SJCRH30 (cell line): ENCODE measurements at regions not wholly inside any gene's neighbourhood (a gene's known extent, or its start where the extent isn't known, plus 50 kb on each side); places are given as distances from the start of the nearest gene placed in this dataset.

ENCODE experiments used
- DNase-seq, 2 experiments: peaks; one replicate each; pipeline ENCODE4 v3.0.0-alpha.2; 2015 to 2020
- H3K27ac ChIP-seq: fragments of 250-450 bp; sonication (Bioruptor Pico); 2 replicates; pipeline ENCODE4 v1.5.1; 2020; ENCODE audit warnings: mild to moderate bottlenecking, moderate library complexity
- H3K27me3 ChIP-seq: fragments of 250-450 bp; sonication (Bioruptor Pico); 2 replicates; pipeline ENCODE4 v1.5.1; 2020; ENCODE audit warnings: mild to moderate bottlenecking, moderate library complexity
- H3K36me3 ChIP-seq: fragments of 250-450 bp; sonication (Bioruptor Pico); 2 replicates; pipeline ENCODE4 v1.5.1; 2020; ENCODE audit warnings: mild to moderate bottlenecking, moderate library complexity
- H3K4me1 ChIP-seq: fragments of 250-450 bp; sonication (Bioruptor Pico); 2 replicates; pipeline ENCODE4 v1.5.1; 2020; ENCODE audit warnings: mild to moderate bottlenecking, moderate library complexity
- H3K4me3 ChIP-seq: fragments of 250-450 bp; sonication (Bioruptor Pico); 2 replicates; pipeline ENCODE4 v1.5.1; 2020; ENCODE audit warnings: mild to moderate bottlenecking, moderate library complexity
- H3K9me3 ChIP-seq: fragments of 250-450 bp; sonication (Bioruptor Pico); replicated peaks from 2 replicates; pipeline ENCODE4 v1.5.1; 2020; ENCODE audit warnings: mild to moderate bottlenecking, moderate library complexity

GRCh38 chr12:112559784-112560183, 141.0 kb downstream of the PTPN11 start:
- H3K27me3 ChIP-seq: no peaks in the 10 kb centered on the region
- no peak overlapping the region for H3K4me3 ChIP-seq
- H3K4me1 ChIP-seq: no peaks in the 10 kb centered on the region
- no peak for DNase-seq
- H3K9me3 ChIP-seq: no peaks in the 10 kb centered on the region
- H3K36me3 ChIP-seq: no peaks in the 10 kb centered on the region
- H3K27ac ChIP-seq: no peak overlapping the region

DNA sequence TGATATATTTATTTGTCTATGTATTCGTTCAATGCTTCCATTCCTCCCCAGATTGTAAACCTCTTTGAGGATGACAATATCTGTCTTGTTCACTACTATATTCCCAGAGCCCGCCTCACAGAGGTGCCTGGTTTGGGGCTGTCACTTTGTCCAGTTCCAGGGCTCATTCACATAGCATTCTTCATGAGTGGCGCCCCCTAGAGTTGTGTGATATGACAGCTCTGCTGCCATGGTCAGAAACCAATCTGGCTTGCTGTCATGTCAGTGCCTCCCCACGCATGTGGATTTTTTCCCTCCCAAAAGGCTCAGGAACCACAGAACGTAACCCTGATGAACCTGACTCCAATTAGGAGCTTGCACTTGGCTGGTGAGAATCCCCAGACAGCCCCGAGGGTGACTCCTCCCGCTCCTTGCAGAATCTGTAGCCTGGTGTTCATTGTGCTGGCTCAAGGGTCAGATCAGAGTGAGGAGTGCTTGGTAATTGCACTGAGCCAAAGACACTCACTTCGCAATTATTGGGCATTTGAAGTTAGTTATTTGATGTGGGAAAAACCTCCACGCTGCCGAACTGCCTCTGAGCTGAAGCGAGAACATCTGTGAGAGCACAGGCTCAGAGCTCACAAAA, 145.5 kb downstream of the PTPN11 start:
- Histone ChIP-seq H3K9me3 (no peaks in the 10 kb centered on the region), H3K27ac (no peak overlapping the region), H3K4me1 (no peaks in the 10 kb centered on the region), H3K27me3 (no peaks in the 10 kb centered on the region; the same call in 1 of the 2 replicates), H3K36me3 (no peaks in the 10 kb centered on the region), H3K4me3 (no peak overlapping the region)
- DNase-seq: no peak

- Histone ChIP-seq H3K36me3 (no peaks in the 10 kb centered on the region), H3K9me3 (no peaks in the 10 kb centered on the region), H3K4me3 (no peak overlapping the region), H3K27me3 (no peaks in the 10 kb centered on the region; the same call in 1 of the 2 replicates), H3K4me1 (no peaks in the 10 kb centered on the region), H3K27ac (no peak overlapping the region)
- no peak for DNase-seq
Measured at GRCh38 chr12:112568641-112569040, 149.9 kb downstream of the PTPN11 start.

DNA sequence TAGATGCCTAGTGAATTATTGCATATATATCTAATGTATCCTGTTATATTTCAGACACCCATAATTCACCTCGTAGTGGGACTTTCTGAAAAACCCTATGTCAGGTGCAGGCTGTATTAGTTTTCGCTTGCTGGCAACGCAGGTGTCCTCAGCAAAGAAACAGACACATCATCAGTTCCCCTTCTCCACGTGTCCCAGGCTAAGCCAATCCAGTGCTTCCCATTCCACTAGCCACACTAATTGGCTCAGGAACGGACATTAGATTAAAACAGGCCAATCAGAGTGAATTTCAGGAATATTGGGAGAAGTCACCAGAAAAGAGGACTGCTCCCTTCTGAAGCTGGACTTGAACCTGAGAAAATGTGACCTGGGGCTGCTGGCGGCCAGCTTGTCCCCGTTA, 151.3 kb downstream of the PTPN11 start:
- no peak for DNase-seq
- H3K4me1 ChIP-seq: no peaks in the 10 kb centered on the region
- no peak overlapping the region for H3K27ac ChIP-seq
- H3K9me3 ChIP-seq: no peaks in the 10 kb centered on the region
- H3K36me3 ChIP-seq: no peaks in the 10 kb centered on the region
- no peaks in the 10 kb centered on the region; the same call in 1 of the 2 replicates for H3K27me3 ChIP-seq
- H3K4me3 ChIP-seq: no peak overlapping the region

- Histone ChIP-seq H3K27ac (no peak overlapping the region), H3K4me1 (no peaks in the 10 kb centered on the region), H3K36me3 (no peaks in the 10 kb centered on the region), H3K27me3 (no peaks in the 10 kb centered on the region), H3K9me3 (no peaks in the 10 kb centered on the region), H3K4me3 (no peak overlapping the region)
- DNase-seq: no peak
Measured at GRCh38 chr12:112573141-112573540, 154.4 kb downstream of the PTPN11 start.

- no peak for DNase-seq
- Histone ChIP-seq H3K36me3 (no peaks in the 10 kb centered on the region), H3K9me3 (no peaks in the 10 kb centered on the region), H3K27ac (no peak overlapping the region), H3K4me3 (no peak overlapping the region), H3K4me1 (no peaks in the 10 kb centered on the region), H3K27me3 (no peaks in the 10 kb centered on the region)
Measured at GRCh38 chr12:112574896-112575558, 156.3 kb downstream of the PTPN11 start.

DNA sequence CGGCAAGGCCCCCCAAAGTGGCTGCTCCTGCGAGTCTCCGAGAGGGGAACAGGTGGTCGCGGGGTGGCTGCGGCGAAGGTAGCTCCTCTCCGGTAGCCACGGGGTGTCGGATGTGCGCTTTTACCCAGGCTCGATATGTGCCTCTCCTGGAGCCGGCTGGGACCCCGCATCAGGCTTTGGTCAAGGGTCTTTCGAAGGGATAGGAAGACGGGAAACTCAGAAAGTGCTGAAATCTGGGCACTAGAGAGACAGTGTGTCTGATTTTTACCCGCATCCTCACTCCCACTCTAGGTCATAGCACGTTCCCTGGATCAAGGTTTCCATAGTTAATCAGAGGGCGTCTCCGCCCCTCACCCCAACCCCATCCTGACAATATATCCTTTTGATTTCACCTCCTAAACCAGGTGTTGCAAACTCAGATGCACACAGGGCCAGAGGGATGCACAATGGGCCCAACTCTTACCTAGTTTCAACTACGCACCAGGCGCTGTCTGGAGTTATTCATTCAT, 156.9 kb downstream of the PTPN11 start:
- DNase-seq: no peak
- Histone ChIP-seq H3K4me1 (no peaks in the 10 kb centered on the region), H3K4me3 (no peak overlapping the region), H3K9me3 (no peaks in the 10 kb centered on the region), H3K36me3 (no peaks in the 10 kb centered on the region), H3K27me3 (no peaks in the 10 kb centered on the region), H3K27ac (no peak overlapping the region)

- H3K4me1 ChIP-seq: no peaks in the 10 kb centered on the region
- DNase-seq: no peak
- no peaks in the 10 kb centered on the region for H3K27me3 ChIP-seq
- no peaks in the 10 kb centered on the region for H3K36me3 ChIP-seq
- no peak overlapping the region for H3K4me3 ChIP-seq
- H3K9me3 ChIP-seq: no peaks in the 10 kb centered on the region
- H3K27ac ChIP-seq: no peak overlapping the region
Measured at GRCh38 chr12:112577473-112578329, 159.0 kb downstream of the PTPN11 start.

DNA sequence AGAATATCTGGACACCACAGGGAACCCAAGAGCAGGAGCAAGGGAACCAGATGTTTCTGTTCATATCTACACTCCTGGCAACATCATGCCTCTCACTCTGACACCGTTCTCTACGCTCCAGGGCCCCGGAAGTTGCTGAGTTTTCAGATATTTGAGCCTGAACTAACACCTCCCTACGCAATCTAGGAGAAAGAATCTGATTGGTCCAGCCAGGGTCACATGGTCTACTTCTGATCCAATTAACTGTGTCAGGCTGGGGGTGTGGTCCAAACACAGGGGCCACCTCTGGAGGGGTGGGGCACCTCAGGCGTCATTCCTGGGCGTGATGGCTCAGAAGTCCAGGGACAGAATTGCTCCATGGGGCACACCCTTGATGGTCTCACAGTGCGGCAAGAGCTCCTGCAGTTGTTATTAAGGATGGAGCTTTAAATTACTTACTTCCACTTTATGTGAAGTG, 165.5 kb downstream of the PTPN11 start:
- H3K36me3 ChIP-seq: no peaks in the 10 kb centered on the region
- H3K27me3 ChIP-seq: no peaks in the 10 kb centered on the region
- peak; percentile 70 to 81 for DNase-seq
- H3K4me3 ChIP-seq: no peak overlapping the region; the same call in 1 of the 2 replicates
- no peak overlapping the region for H3K27ac ChIP-seq
- H3K9me3 ChIP-seq: no peaks in the 10 kb centered on the region
- H3K4me1 ChIP-seq: no peaks in the 10 kb centered on the region

DNA sequence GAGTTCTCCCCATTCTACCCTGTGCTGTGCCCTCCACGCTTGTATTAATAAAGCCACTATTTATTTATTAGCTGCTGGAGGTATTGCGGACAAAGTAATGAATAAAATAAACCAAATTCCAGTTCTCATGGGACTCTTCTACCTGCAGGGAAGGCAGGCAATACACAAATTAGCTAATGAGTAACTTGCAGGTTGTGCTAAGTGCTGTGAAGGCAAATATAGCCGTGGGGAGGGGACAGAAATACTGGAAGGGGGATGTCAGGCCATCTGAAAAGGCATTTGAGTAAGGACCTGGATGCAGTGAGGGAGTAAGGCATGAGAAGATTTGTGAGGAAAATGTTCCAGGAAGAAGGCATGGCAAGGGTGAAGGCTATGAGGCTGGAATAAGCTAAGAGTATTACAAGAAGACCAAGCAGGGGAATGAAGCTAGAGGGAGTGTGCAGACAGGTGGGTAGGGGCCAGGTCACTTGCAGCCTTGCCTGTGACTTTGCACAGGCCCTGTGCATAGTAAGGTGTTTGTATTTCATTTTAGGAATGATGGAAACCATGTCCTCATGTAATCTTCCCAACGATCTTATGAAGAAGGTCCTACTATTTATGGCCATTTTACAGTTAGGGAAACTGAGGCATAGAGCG, 167.5 kb downstream of the PTPN11 start:
- Histone ChIP-seq H3K4me3 (no peak overlapping the region), H3K27ac (no peak overlapping the region), H3K4me1 (no peaks in the 10 kb centered on the region), H3K27me3 (no peaks in the 10 kb centered on the region), H3K9me3 (no peaks in the 10 kb centered on the region), H3K36me3 (no peaks in the 10 kb centered on the region)
- DNase-seq: no peak

- Histone ChIP-seq H3K9me3 (no peaks in the 10 kb centered on the region), H3K4me1 (no peaks in the 10 kb centered on the region), H3K27ac (no peak overlapping the region), H3K36me3 (no peaks in the 10 kb centered on the region), H3K4me3 (no peak overlapping the region), H3K27me3 (no peaks in the 10 kb centered on the region)
- DNase-seq: no peak
Measured at GRCh38 chr12:112589275-112589674, 170.5 kb downstream of the PTPN11 start.

DNA sequence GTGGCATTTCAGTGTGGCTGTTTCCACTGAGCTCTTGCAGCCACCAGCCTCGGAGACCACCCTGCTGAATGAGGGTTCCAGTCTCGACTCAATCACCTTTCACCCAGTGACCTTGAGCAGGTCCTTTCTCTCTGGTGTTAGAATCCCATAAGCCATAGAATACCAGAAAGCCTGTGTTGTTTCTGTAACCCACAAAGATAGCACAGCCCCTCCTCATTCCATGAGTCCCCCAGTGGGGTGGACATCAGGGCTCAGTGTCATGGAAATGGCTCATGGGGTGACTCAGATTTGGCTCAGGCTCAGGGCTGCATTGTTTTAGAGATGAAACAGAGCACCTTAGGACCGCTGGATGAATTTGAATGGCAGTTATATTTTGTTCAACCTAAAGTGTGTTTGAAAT, 171.5 kb downstream of the PTPN11 start:
- H3K27ac ChIP-seq: no peak overlapping the region
- no peak for DNase-seq
- no peaks in the 10 kb centered on the region for H3K36me3 ChIP-seq
- H3K4me3 ChIP-seq: no peak overlapping the region
- no peaks in the 10 kb centered on the region for H3K27me3 ChIP-seq
- no peaks in the 10 kb centered on the region for H3K4me1 ChIP-seq
- no peaks in the 10 kb centered on the region for H3K9me3 ChIP-seq

DNA sequence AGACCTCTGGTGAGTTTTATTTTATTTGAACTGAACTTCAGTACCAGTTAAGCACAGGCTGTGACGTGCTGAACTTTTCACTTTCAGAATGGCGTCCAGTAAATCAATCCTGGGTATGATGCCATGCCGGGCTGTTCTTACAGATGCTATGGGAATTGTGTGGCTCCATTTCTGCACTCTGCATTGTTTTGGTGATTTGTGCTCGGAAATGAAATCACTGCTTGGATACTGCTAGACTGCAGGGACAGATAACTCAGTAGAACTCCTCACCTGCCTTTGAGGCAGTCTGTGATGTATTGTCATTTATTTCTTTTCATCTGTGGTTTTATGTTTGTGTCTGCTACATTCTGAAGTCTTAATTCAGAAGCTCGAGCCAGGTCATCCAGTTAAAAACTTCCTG, 172.7 kb downstream of the PTPN11 start:
- Histone ChIP-seq H3K27ac (no peak overlapping the region), H3K4me1 (no peaks in the 10 kb centered on the region), H3K36me3 (no peaks in the 10 kb centered on the region), H3K27me3 (no peaks in the 10 kb centered on the region), H3K4me3 (no peak overlapping the region), H3K9me3 (no peaks in the 10 kb centered on the region)
- DNase-seq: no peak

GRCh38 chr12:112595410-112595809, 176.7 kb downstream of the PTPN11 start:
- Histone ChIP-seq H3K4me1 (no peaks in the 10 kb centered on the region), H3K27me3 (no peaks in the 10 kb centered on the region), H3K36me3 (no peaks in the 10 kb centered on the region), H3K4me3 (no peak overlapping the region), H3K27ac (no peak overlapping the region), H3K9me3 (no peaks in the 10 kb centered on the region)
- no peak for DNase-seq

DNA sequence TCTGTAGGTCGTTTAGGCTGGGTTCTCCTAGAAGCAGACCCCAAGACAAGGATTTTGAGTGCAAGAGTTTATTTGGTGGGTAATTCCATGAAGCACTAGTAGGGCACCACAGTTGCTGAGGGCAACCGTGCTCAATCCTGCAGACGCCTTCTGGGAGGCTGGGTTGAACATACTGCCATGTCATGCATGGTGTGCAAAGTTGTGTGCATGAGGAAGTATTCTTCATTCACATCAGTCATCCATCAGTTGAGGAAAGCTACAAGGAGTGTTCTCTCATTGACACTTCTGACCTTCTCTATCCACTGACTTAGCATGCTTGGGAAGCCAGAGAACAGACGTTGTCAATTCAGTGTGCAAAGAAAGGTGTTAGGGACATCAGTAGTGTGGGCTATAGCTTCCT, 179.2 kb downstream of the PTPN11 start:
- no peak for DNase-seq
- H3K27ac ChIP-seq: no peak overlapping the region
- no peaks in the 10 kb centered on the region for H3K9me3 ChIP-seq
- H3K4me1 ChIP-seq: no peaks in the 10 kb centered on the region
- H3K4me3 ChIP-seq: no peak overlapping the region
- H3K27me3 ChIP-seq: no peaks in the 10 kb centered on the region
- H3K36me3 ChIP-seq: no peaks in the 10 kb centered on the region
